ENCODE measurements at regions not wholly inside any gene's neighbourhood (a gene's known extent, or its start where the extent isn't known, plus 50 kb on each side); places are given as distances from the start of the nearest gene placed in this dataset.

GRCh38 chr13:99436686-99437416, 64.4 kb upstream of the TM9SF2 start:
- TF ChIP-seq CTCF (IDR thresholded peaks at IDR 0.05; ENCODE audit: low read depth, low read length) = no peak; the same call in none of the 2 replicates
- DNase-seq (ENCODE audit: extremely low read depth, low read depth) = peak; percentile 45

- DNase-seq (ENCODE audit: extremely low read depth, low read depth) = no peak
These were observed 62.2 kb upstream of the TM9SF2 start for GRCh38 chr13:99439048-99439447.

GRCh38 chr13:99439850-99440604, 61.2 kb upstream of the TM9SF2 start:
- no peak for DNase-seq (ENCODE audit: extremely low read depth, low read depth)
- TF ChIP-seq CTCF (IDR thresholded peaks at IDR 0.05; ENCODE audit: low read depth, low read length) = no peak

More at GRCh38 chr13:99439048-99439447, 62.2 kb upstream of the TM9SF2 start:
- no peak for TF ChIP-seq CTCF (IDR thresholded peaks at IDR 0.05; ENCODE audit: low read depth, low read length)

- TF ChIP-seq CTCF (IDR thresholded peaks at IDR 0.05; ENCODE audit: low read depth, low read length) = peak; percentile 97
- DNase-seq (ENCODE audit: extremely low read depth, low read depth) = no peak
These were observed 58.9 kb upstream of the TM9SF2 start for GRCh38 chr13:99442273-99442895.

GRCh38 chr13:99446242-99446641, 55.0 kb upstream of the TM9SF2 start:
- no peak for DNase-seq (ENCODE audit: extremely low read depth, low read depth)
- no peak for TF ChIP-seq CTCF (IDR thresholded peaks at IDR 0.05; ENCODE audit: low read depth, low read length)

GRCh38 chr13:99448546-99448945, 52.7 kb upstream of the TM9SF2 start:
- no peak for TF ChIP-seq CTCF (IDR thresholded peaks at IDR 0.05; ENCODE audit: low read depth, low read length)
- DNase-seq (ENCODE audit: extremely low read depth, low read depth) = no peak

GRCh38 chr13:99450416-99450815, 50.9 kb upstream of the TM9SF2 start:
- TF ChIP-seq CTCF (IDR thresholded peaks at IDR 0.05; ENCODE audit: low read depth, low read length) = no peak
- DNase-seq (ENCODE audit: extremely low read depth, low read depth) = no peak

Data from AG09319 (cell line).